ENCODE measurements at regions not wholly inside any gene's neighbourhood (a gene's known extent, or its start where the extent isn't known, plus 50 kb on each side); places are given as distances from the start of the nearest gene placed in this dataset.

DNA sequence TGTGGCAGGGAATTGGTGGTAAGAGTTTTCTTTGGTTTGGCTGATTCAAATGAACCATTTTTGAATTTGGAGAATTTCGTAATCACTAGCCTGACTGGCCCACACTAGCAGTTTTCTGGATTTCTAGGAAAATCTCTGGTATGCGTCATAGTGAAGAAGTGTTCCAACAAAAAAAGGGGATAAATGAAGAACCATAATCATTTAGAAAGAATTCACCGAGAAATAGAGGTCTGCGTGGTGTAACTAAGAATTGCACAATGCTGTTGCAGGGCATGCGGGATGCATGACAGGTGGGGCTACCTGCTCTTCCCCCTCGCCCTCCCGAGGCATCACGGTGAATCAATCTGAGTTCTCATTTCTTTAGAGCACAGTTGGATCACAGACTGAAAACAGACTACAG, 232.3 kb upstream of the PAPPA start:
- TF ChIP-seq, protein P1, sequence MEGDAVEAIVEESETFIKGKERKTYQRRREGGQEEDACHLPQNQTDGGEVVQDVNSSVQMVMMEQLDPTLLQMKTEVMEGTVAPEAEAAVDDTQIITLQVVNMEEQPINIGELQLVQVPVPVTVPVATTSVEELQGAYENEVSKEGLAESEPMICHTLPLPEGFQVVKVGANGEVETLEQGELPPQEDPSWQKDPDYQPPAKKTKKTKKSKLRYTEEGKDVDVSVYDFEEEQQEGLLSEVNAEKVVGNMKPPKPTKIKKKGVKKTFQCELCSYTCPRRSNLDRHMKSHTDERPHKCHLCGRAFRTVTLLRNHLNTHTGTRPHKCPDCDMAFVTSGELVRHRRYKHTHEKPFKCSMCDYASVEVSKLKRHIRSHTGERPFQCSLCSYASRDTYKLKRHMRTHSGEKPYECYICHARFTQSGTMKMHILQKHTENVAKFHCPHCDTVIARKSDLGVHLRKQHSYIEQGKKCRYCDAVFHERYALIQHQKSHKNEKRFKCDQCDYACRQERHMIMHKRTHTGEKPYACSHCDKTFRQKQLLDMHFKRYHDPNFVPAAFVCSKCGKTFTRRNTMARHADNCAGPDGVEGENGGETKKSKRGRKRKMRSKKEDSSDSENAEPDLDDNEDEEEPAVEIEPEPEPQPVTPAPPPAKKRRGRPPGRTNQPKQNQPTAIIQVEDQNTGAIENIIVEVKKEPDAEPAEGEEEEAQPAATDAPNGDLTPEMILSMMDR (IDR thresholded peaks at IDR 0.05) = no peak
- no peaks in the 10 kb centered on the region for H3K4me1 ChIP-seq (ENCODE audit: control insufficient read depth in 1 of 2, low read depth in 2 of 2)

DNA sequence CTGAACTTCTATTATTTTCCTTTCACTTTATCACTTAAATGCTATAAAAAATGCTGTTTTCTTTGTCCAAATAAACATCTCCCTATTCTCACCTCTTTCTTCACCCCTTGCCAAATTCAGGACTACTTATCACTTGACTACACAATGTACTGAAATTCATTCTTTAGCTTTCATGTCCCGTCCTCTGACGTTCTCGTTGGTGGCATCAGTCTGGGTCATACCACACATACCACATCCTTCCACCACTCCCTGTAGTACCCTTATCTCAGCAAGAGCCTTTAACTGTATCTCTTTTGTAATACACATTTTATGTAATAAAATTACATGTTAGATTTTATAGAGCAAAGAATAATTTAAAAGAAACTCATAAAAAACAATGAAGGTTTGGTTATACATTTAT, 231.1 kb upstream of the PAPPA start:
- Histone ChIP-seq H3K4me3 (no peak overlapping the region), H3K27me3 (replicated peaks; ENCODE audit: insufficient read depth) (no peaks in the 10 kb centered on the region), H3K27ac (no peak overlapping the region), H3K36me3 (no peaks in the 10 kb centered on the region), H3K9me3 (no peaks in the 10 kb centered on the region), H3K4me1 (ENCODE audit: control insufficient read depth in 1 of 2, low read depth in 2 of 2) (no peaks in the 10 kb centered on the region)
- ATAC-seq (ENCODE audit: insufficient number of reproducible peaks, low FRiP score, low read depth) (no peak), DNase-seq (ENCODE audit: low spot score) (no peak)
- TF ChIP-seq, protein P1 (IDR thresholded peaks at IDR 0.05) = no peak

More for the DNA sequence above, 232.3 kb upstream of the PAPPA start:
- Histone ChIP-seq H3K4me3 (no peak overlapping the region), H3K9me3 (no peaks in the 10 kb centered on the region), H3K36me3 (no peaks in the 10 kb centered on the region), H3K27ac (no peak overlapping the region), H3K27me3 (replicated peaks; ENCODE audit: insufficient read depth) (no peaks in the 10 kb centered on the region)
- no peak for DNase-seq (ENCODE audit: low spot score)
- no peak for ATAC-seq (ENCODE audit: insufficient number of reproducible peaks, low FRiP score, low read depth)

DNA sequence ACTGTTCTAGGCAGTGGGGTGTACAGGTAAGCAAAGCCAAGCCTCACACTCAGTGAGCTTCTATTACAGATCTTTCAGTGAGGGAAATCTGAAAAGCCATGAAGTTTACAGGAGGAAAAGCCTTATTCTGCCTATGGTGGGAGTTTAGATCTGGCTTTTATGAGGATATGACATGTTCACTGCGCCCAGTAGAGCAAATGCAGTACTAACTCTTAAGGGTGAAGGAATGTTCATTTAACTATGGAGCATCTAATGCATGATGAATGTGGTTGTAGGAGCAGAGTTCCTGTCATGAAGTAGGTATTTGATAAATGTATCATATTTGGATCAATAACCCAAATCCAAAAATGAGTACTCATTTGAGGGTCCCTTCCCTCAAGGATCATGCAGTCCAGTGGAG, 230.2 kb upstream of the PAPPA start:
- H3K27me3 ChIP-seq (replicated peaks; ENCODE audit: insufficient read depth) = no peaks in the 10 kb centered on the region
- DNase-seq (ENCODE audit: low spot score) (no peak), ATAC-seq (ENCODE audit: insufficient number of reproducible peaks, low FRiP score, low read depth) (no peak)
- H3K4me1 ChIP-seq (ENCODE audit: control insufficient read depth in 1 of 2, low read depth in 2 of 2) = no peaks in the 10 kb centered on the region
- H3K27ac ChIP-seq = no peak overlapping the region
- TF ChIP-seq, protein P1 (IDR thresholded peaks at IDR 0.05) = no peak
- no peaks in the 10 kb centered on the region for H3K9me3 ChIP-seq
- H3K36me3 ChIP-seq = no peaks in the 10 kb centered on the region
- no peak overlapping the region for H3K4me3 ChIP-seq

DNA sequence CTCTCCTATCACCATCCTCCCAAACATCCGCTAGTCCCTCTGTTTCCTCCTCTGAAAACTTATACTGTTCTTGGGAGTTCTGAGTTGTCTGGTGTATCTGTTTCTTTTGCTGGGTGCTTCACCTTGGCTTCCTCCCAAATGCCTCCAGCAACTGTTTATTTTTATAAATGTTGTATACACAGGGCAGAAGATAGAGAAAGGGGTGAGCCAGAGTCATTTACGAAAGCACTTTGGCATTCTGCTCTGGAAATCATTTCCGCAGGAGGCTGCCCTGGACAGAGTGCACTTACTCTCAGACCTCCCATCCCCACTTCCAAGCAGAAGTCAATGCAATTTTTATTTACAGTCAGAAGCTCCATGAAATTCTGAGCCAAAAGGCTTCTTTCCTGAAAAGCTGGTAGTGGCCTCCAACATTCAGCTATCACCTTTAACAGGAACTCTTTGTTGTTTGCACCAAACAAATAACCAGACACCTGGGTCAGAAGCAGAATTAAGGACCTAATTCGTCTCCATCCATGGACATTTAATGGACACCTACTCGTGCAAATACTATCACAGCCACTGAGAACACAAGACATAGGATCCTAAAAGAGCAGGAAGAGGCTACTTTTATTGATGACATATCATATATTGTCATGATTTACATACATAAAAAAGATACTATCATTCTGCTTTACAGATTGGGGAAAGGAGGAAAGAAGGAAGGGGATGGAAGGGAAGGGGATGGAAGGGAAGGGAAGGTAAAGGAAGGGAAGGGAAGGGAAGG, 229.5 kb upstream of the PAPPA start:
- Histone ChIP-seq H3K36me3 (no peaks in the 10 kb centered on the region), H3K4me3 (no peak overlapping the region), H3K27me3 (replicated peaks; ENCODE audit: insufficient read depth) (no peaks in the 10 kb centered on the region), H3K9me3 (no peaks in the 10 kb centered on the region), H3K4me1 (ENCODE audit: control insufficient read depth in 1 of 2, low read depth in 2 of 2) (no peaks in the 10 kb centered on the region), H3K27ac (no peak overlapping the region)
- DNase-seq (ENCODE audit: low spot score) (no peak), ATAC-seq (ENCODE audit: insufficient number of reproducible peaks, low FRiP score, low read depth) (no peak)
- TF ChIP-seq, protein P1 (IDR thresholded peaks at IDR 0.05) = no peak

DNA sequence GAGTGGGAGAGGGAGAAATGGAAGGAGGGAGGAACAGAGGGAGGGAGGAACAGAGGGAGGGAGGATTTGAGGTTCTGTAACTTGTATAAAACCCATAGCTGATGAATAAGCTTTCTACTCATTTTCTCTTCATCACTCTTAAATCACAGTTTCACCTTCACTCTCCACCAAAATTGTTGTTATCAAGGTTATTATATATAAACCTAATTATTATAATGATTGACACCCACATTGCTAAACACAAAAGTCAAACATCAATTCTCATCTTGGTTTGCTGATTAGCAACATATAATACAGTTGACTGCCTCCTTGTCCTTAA, 229.0 kb upstream of the PAPPA start:
- Histone ChIP-seq H3K27me3 (replicated peaks; ENCODE audit: insufficient read depth) (no peaks in the 10 kb centered on the region), H3K9me3 (no peaks in the 10 kb centered on the region), H3K4me3 (no peak overlapping the region), H3K27ac (no peak overlapping the region), H3K4me1 (ENCODE audit: control insufficient read depth in 1 of 2, low read depth in 2 of 2) (no peaks in the 10 kb centered on the region), H3K36me3 (no peaks in the 10 kb centered on the region)
- no peak for ATAC-seq (ENCODE audit: insufficient number of reproducible peaks, low FRiP score, low read depth)
- DNase-seq (ENCODE audit: low spot score) = no peak
- TF ChIP-seq, protein P1 (IDR thresholded peaks at IDR 0.05) = no peak

Data from thoracic aorta (tissue), 2 donors.